ENCODE measurements at regions not wholly inside any gene's neighbourhood (a gene's known extent, or its start where the extent isn't known, plus 50 kb on each side); places are given as distances from the start of the nearest gene placed in this dataset.

DNA sequence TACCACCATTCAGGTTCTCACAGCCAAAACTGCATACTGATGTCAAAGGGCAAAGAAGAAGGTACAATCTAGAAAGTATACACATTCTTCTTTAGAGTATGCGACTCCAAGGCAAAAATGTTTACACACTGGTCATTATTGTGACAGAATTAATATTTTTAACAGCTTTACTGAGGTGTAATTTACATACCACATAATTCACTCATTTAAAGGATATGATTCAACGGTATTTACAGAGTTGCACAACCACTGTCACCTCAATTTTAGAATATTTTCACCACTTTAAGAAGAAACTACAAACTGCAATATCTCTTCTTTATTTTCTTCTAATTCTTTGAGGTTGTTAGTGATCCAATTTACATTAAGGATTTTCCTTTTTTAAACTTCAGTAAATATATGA is 325.4 kb upstream of the SMIM31 start (continued):
- TF ChIP-seq GRHL2 (CRISPR knock-in tag; IDR thresholded peaks at IDR 0.05; ENCODE audit: insufficient replicate concordance, severe bottlenecking) (no peak), EMX1 (CRISPR knock-in tag; IDR thresholded peaks at IDR 0.05) (no peak), JUN (CRISPR knock-in tag; IDR thresholded peaks at IDR 0.05) (no peak)
- TF ChIP-seq, protein P1, sequence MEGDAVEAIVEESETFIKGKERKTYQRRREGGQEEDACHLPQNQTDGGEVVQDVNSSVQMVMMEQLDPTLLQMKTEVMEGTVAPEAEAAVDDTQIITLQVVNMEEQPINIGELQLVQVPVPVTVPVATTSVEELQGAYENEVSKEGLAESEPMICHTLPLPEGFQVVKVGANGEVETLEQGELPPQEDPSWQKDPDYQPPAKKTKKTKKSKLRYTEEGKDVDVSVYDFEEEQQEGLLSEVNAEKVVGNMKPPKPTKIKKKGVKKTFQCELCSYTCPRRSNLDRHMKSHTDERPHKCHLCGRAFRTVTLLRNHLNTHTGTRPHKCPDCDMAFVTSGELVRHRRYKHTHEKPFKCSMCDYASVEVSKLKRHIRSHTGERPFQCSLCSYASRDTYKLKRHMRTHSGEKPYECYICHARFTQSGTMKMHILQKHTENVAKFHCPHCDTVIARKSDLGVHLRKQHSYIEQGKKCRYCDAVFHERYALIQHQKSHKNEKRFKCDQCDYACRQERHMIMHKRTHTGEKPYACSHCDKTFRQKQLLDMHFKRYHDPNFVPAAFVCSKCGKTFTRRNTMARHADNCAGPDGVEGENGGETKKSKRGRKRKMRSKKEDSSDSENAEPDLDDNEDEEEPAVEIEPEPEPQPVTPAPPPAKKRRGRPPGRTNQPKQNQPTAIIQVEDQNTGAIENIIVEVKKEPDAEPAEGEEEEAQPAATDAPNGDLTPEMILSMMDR (IDR thresholded peaks at IDR 0.05), result no peak
- TF ChIP-seq, protein P2, sequence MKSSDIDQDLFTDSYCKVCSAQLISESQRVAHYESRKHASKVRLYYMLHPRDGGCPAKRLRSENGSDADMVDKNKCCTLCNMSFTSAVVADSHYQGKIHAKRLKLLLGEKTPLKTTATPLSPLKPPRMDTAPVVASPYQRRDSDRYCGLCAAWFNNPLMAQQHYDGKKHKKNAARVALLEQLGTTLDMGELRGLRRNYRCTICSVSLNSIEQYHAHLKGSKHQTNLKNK (CRISPR knock-in tag; IDR thresholded peaks at IDR 0.05), result no peak

DNA sequence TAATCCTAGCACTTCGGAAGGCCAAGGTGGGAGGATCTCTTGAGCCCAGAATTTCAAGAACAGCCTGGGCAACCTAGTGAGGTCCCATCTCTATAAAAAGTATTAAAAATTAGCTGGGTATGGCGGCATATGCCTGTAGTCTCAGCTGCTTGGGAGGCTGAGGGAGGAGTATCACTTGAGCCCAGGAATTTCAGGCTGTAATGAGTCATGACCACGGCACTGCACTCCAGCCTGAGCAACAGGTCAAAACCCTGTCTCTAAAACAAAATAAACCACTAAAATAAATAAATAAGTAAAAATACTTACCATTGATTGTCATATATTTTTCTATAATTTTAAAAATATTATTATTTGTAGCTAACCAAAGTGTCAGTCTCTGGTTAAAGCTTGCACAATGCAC is 315.6 kb upstream of the SMIM31 start:
- DNase-seq (ENCODE audit: low spot score) (no peak), ATAC-seq (no peak)
- TF ChIP-seq, protein P3, sequence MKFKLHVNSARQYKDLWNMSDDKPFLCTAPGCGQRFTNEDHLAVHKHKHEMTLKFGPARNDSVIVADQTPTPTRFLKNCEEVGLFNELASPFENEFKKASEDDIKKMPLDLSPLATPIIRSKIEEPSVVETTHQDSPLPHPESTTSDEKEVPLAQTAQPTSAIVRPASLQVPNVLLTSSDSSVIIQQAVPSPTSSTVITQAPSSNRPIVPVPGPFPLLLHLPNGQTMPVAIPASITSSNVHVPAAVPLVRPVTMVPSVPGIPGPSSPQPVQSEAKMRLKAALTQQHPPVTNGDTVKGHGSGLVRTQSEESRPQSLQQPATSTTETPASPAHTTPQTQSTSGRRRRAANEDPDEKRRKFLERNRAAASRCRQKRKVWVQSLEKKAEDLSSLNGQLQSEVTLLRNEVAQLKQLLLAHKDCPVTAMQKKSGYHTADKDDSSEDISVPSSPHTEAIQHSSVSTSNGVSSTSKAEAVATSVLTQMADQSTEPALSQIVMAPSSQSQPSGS (CRISPR knock-in tag; IDR thresholded peaks at IDR 0.05; ENCODE audit: borderline replicate concordance, low read depth), result no peak
- TF ChIP-seq SMAD4 (CRISPR knock-in tag; IDR thresholded peaks at IDR 0.05) (no peak), TEAD1 (CRISPR knock-in tag; IDR thresholded peaks at IDR 0.05) (no peak), TP53 (CRISPR knock-in tag; IDR thresholded peaks at IDR 0.05) (no peak), JUN (CRISPR knock-in tag; IDR thresholded peaks at IDR 0.05) (no peak)
- Mint-ChIP-seq H3K36me3 (no peaks in the 10 kb centered on the region), H3K9me3 (no peaks in the 10 kb centered on the region), H3K4me3 (no peak overlapping the region), H3K4me1 (peaks cover 9% of the 10 kb centered on the region), H3K27me3 (ENCODE audit: low read depth) (no peaks in the 10 kb centered on the region), H3K27ac (no peak overlapping the region)
- ChIA-PET CTCF (interaction anchor here (0.5 to 1.2 kb wide), 2 partner anchors 17 to 25 kb away, joined by 3 read pairs; no protein-coding TSS in a partner anchor), POLR2A (no interaction called here)

DNA sequence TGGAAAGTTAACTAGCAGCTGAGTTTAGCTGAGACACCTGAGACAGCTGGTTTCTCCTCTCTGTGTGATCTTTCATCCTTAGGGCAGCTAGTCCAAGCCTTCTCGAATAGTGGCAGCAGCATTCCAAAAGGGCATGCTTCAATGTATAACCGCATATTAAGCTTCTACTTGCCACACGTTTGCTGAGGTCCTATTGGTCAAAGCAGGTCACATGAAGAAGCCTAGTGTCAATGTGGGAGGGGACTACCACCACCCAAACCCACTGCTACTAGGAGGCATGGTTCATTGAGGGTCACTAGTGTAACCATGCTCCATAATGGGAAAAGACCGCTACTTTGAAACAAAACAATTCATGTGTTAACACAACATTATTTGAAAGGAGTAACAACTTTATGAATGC is 314.9 kb upstream of the SMIM31 start:
- TF ChIP-seq, protein P4, sequence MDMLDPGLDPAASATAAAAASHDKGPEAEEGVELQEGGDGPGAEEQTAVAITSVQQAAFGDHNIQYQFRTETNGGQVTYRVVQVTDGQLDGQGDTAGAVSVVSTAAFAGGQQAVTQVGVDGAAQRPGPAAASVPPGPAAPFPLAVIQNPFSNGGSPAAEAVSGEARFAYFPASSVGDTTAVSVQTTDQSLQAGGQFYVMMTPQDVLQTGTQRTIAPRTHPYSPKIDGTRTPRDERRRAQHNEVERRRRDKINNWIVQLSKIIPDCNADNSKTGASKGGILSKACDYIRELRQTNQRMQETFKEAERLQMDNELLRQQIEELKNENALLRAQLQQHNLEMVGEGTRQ (CRISPR knock-in tag; IDR thresholded peaks at IDR 0.05), result peak; percentile 65
- TF ChIP-seq, protein P5, sequence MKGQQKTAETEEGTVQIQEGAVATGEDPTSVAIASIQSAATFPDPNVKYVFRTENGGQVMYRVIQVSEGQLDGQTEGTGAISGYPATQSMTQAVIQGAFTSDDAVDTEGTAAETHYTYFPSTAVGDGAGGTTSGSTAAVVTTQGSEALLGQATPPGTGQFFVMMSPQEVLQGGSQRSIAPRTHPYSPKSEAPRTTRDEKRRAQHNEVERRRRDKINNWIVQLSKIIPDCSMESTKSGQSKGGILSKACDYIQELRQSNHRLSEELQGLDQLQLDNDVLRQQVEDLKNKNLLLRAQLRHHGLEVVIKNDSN (CRISPR knock-in tag; IDR thresholded peaks at IDR 0.05), result peak; percentile 31; the same call in 1 of the 2 replicates
- no peak for TF ChIP-seq ZNF396 (CRISPR knock-in tag; IDR thresholded peaks at IDR 0.05; ENCODE audit: borderline replicate concordance)
- H3K4me1 Mint-ChIP-seq, result peaks cover 9% of the 10 kb centered on the region
- no peak overlapping the region for H3K4me3 Mint-ChIP-seq
- H3K27ac Mint-ChIP-seq, result no peak overlapping the region
- no peak for DNase-seq (ENCODE audit: low spot score)
- ChIA-PET POLR2A (no interaction called here), CTCF (interaction anchor here (0.5 to 1.2 kb wide), 2 partner anchors 18 to 25 kb away, joined by 3 read pairs; no protein-coding TSS in a partner anchor)
- ATAC-seq, result no peak
- no peaks in the 10 kb centered on the region for H3K27me3 Mint-ChIP-seq (ENCODE audit: low read depth)
- H3K36me3 Mint-ChIP-seq, result no peaks in the 10 kb centered on the region
- no peaks in the 10 kb centered on the region for H3K9me3 Mint-ChIP-seq

DNA sequence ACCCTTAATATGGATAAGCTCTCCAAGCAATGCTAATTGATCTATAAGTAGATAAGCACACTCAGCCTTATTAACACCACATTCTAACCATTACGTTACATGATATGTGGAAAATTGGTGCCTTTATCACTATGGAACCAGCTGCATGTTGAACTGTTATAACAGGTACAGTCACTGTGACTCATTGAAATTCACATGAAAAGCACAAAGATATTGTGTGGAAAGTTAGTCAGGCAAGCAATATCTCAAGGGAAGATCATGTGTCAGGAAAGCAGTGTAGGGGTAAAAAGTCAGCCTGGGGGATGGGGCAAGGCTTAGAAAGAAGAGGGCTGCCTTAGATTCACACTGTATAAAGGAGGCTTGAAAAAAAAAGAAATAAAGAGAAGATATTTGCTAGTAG is 313.7 kb upstream of the SMIM31 start:
- DNase-seq (ENCODE audit: low spot score) (no peak), ATAC-seq (no peak)
- Mint-ChIP-seq H3K27ac (no peak overlapping the region), H3K4me1 (peaks cover 9% of the 10 kb centered on the region), H3K36me3 (no peaks in the 10 kb centered on the region), H3K9me3 (no peaks in the 10 kb centered on the region), H3K4me3 (no peak overlapping the region), H3K27me3 (ENCODE audit: low read depth) (no peaks in the 10 kb centered on the region)
- ChIA-PET POLR2A (no interaction called here), CTCF (no interaction called here)
- TF ChIP-seq, protein P6, sequence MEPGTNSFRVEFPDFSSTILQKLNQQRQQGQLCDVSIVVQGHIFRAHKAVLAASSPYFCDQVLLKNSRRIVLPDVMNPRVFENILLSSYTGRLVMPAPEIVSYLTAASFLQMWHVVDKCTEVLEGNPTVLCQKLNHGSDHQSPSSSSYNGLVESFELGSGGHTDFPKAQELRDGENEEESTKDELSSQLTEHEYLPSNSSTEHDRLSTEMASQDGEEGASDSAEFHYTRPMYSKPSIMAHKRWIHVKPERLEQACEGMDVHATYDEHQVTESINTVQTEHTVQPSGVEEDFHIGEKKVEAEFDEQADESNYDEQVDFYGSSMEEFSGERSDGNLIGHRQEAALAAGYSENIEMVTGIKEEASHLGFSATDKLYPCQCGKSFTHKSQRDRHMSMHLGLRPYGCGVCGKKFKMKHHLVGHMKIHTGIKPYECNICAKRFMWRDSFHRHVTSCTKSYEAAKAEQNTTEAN (CRISPR knock-in tag; IDR thresholded peaks at IDR 0.05), result no peak
- TF ChIP-seq, protein P7, sequence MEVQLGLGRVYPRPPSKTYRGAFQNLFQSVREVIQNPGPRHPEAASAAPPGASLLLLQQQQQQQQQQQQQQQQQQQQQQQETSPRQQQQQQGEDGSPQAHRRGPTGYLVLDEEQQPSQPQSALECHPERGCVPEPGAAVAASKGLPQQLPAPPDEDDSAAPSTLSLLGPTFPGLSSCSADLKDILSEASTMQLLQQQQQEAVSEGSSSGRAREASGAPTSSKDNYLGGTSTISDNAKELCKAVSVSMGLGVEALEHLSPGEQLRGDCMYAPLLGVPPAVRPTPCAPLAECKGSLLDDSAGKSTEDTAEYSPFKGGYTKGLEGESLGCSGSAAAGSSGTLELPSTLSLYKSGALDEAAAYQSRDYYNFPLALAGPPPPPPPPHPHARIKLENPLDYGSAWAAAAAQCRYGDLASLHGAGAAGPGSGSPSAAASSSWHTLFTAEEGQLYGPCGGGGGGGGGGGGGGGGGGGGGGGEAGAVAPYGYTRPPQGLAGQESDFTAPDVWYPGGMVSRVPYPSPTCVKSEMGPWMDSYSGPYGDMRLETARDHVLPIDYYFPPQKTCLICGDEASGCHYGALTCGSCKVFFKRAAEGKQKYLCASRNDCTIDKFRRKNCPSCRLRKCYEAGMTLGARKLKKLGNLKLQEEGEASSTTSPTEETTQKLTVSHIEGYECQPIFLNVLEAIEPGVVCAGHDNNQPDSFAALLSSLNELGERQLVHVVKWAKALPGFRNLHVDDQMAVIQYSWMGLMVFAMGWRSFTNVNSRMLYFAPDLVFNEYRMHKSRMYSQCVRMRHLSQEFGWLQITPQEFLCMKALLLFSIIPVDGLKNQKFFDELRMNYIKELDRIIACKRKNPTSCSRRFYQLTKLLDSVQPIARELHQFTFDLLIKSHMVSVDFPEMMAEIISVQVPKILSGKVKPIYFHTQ (CRISPR knock-in tag; IDR thresholded peaks at IDR 0.05), result no peak
- no peak for TF ChIP-seq JAZF1 (CRISPR knock-in tag; IDR thresholded peaks at IDR 0.05)
- TF ChIP-seq, protein P8, sequence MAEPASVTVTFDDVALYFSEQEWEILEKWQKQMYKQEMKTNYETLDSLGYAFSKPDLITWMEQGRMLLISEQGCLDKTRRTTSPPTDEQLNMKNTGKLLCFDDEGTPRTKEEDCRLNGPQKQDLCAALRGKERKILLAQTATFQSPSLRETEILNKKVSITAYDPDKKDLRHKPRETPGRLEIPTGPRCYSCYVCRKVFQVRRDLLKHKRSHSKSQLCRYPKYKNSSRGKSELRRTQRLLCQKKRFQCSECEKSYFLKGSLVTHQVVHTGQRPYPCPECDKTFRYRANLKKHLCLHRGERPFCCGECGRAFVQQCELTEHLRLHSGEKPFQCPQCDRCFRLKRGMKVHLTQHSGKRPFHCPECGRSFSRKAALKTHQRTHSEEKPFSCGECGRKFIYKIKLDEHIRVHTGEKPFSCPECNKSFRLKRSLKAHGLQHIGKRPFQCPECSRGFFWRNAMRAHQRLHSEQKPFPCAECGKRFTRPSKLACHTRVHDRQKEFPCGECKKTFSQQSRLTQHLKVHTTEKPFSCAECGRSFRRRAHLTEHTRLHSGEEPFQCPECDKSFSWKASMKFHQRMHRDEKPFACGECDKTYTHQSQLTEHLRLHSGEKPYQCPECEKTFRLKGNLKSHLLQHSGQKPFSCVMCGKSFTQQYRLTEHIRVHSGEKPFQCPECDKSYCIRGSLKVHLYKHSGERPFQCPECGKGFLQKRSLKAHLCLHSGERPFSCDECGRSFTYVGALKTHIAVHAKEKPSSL (CRISPR knock-in tag; conservative IDR thresholded peaks at IDR 0.05), result no peak
- TF ChIP-seq ESRRA (CRISPR knock-in tag; IDR thresholded peaks at IDR 0.05; ENCODE audit: borderline replicate concordance), result no peak
- no peak for TF ChIP-seq NFE2L1 (CRISPR knock-in tag; IDR thresholded peaks at IDR 0.05)

Measured in WTC11 (cell line).